Left lung (tissue), 4 donors: ENCODE measurements at regions not wholly inside any gene's neighbourhood (a gene's known extent, or its start where the extent isn't known, plus 50 kb on each side); places are given as distances from the start of the nearest gene placed in this dataset.

ENCODE experiments used
- ATAC-seq: fragments of 200-7000 bp; cut with Tn5 transposase; one replicate; pipeline ENCODE4 v1.9.1; 2020; ENCODE audit warnings: moderate library complexity
- DNase-seq, 4 donors: peaks; one replicate each; pipeline ENCODE4 v3.0.0-alpha.2; 2013 to 2020
- H3K27ac ChIP-seq, 2 donors: fragments of 200-600 bp; sonication (generic) in 1 of 2; one replicate each; pipeline versions ENCODE4 v1.5.0 to v1.8.0; 2020 to 2021
- H3K27me3 ChIP-seq, 2 donors: fragments of 200-600 bp; sonication (generic) in 1 of 2; one replicate each; pipeline versions ENCODE4 v1.5.0 to v1.8.0; 2020 to 2021
- H3K36me3 ChIP-seq, 2 donors: fragments of 200-600 bp; sonication (generic) in 1 of 2; one replicate each; pipeline versions ENCODE4 v1.5.0 to v1.8.0; 2020 to 2021
- H3K4me1 ChIP-seq, 2 donors: fragments of 200-600 bp; one replicate each; pipeline ENCODE4 v1.8.0; 2021
- H3K4me3 ChIP-seq, 2 donors: fragments of 200-600 bp; sonication (generic) in 1 of 2; one replicate each; pipeline versions ENCODE4 v1.5.0 to v1.8.0; 2020 to 2021; ENCODE audit warnings: mild to moderate bottlenecking in 1 of 2
- H3K9me3 ChIP-seq, 2 donors: fragments of 200-600 bp; sonication (generic) in 1 of 2; one replicate each; pipeline versions ENCODE4 v1.5.0 to v1.8.0; 2020 to 2021
- intact Hi-C, 2 donors: fragments of 100-400 bp; cut with DNase I; formaldehyde crosslinking; loops; one replicate each; pipeline versions ENCODE4 v1.11.2 to v1.14.2; 2022
- TF ChIP-seq, protein P1 (sequence below), 2 donors: fragments of 200-600 bp; sonication (generic) in 1 of 2; IDR thresholded peaks; one replicate each; pipeline versions ENCODE4 v1.5.0 to v1.8.0; 2021; ENCODE audit warnings: antibody characterized with exemption in 2 of 2
- donor health status: DM: no; HTN: yes; CAD: no.
- donor health status: DM: no; HTN: no; CAD: no.

DNA sequence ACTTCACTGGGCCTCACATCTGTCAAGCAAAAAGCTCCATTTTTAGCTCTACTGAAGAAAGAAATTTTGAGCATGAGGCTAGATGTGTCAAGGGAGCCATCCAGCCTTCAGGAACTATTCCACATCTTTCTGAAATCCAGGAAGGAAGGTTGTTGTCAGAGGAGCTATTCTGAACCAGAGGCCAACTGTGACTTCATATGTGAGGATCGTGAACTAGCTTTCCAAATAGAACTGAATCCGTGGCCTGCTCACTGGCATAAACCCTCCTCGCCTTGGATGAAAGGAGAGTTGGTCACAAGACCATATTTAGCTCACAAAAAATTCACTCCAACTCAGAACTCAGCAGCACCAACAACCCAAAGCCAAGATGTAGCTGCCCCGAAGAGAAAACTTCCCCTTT, 195.8 kb downstream of the FOXO1 start:
- H3K4me3 ChIP-seq = no peak overlapping the region
- no peak overlapping the region for H3K27ac ChIP-seq
- intact Hi-C loops = no loop called here
- ATAC-seq = no peak
- no peaks in the 10 kb centered on the region for H3K27me3 ChIP-seq
- no peaks in the 10 kb centered on the region for H3K36me3 ChIP-seq
- no peak for DNase-seq
- TF ChIP-seq, protein P1, sequence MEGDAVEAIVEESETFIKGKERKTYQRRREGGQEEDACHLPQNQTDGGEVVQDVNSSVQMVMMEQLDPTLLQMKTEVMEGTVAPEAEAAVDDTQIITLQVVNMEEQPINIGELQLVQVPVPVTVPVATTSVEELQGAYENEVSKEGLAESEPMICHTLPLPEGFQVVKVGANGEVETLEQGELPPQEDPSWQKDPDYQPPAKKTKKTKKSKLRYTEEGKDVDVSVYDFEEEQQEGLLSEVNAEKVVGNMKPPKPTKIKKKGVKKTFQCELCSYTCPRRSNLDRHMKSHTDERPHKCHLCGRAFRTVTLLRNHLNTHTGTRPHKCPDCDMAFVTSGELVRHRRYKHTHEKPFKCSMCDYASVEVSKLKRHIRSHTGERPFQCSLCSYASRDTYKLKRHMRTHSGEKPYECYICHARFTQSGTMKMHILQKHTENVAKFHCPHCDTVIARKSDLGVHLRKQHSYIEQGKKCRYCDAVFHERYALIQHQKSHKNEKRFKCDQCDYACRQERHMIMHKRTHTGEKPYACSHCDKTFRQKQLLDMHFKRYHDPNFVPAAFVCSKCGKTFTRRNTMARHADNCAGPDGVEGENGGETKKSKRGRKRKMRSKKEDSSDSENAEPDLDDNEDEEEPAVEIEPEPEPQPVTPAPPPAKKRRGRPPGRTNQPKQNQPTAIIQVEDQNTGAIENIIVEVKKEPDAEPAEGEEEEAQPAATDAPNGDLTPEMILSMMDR (IDR thresholded peaks at IDR 0.05) = no peak
- no peaks in the 10 kb centered on the region for H3K4me1 ChIP-seq
- no peaks in the 10 kb centered on the region for H3K9me3 ChIP-seq

DNA sequence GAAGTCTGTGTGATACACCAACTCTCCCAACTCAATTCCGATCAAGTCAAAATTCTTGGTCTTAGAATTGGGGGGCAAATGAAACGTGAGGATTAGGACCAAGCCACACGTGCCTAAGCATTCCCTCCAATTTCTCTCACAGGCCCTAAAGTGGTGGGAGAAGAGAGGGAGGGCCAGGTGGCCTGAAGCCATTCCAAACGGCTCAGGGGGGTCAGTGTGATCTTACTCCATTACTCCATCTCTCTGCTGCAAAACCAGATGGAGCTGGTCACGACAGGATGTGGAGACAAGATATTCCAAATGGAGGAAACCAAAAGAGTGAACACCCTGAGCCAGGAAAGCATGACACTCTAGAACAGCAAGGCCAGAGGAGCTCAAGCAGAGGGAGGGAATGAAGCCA, 195.4 kb downstream of the FOXO1 start:
- intact Hi-C loops = no loop called here
- H3K9me3 ChIP-seq = no peaks in the 10 kb centered on the region
- no peak for ATAC-seq
- no peak overlapping the region for H3K27ac ChIP-seq
- no peaks in the 10 kb centered on the region for H3K4me1 ChIP-seq
- no peak overlapping the region for H3K4me3 ChIP-seq
- TF ChIP-seq, protein P1 (IDR thresholded peaks at IDR 0.05) = no peak
- DNase-seq = no peak
- H3K27me3 ChIP-seq = no peaks in the 10 kb centered on the region
- no peaks in the 10 kb centered on the region for H3K36me3 ChIP-seq

DNA sequence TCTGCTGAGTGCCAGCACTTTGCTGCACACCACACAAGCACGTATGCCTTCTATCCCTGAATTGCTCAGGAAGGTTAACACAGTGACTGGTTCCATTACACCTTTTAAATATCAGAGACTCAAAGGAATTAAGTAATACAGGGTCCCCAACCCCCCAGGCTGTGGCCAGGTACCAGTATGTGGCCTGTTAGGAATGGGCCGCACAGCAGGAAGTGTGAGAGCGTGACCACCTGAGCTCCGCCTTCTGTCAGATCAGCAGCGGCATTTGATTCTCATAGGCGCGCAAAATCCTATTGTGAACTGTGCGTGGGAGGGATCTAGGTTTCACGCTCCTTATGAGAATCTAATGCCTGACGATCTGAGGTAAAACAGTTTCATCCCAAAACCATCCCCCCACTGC, 194.5 kb downstream of the FOXO1 start:
- ATAC-seq = no peak
- no peak overlapping the region for H3K27ac ChIP-seq
- TF ChIP-seq, protein P1 (IDR thresholded peaks at IDR 0.05) = no peak

DNA sequence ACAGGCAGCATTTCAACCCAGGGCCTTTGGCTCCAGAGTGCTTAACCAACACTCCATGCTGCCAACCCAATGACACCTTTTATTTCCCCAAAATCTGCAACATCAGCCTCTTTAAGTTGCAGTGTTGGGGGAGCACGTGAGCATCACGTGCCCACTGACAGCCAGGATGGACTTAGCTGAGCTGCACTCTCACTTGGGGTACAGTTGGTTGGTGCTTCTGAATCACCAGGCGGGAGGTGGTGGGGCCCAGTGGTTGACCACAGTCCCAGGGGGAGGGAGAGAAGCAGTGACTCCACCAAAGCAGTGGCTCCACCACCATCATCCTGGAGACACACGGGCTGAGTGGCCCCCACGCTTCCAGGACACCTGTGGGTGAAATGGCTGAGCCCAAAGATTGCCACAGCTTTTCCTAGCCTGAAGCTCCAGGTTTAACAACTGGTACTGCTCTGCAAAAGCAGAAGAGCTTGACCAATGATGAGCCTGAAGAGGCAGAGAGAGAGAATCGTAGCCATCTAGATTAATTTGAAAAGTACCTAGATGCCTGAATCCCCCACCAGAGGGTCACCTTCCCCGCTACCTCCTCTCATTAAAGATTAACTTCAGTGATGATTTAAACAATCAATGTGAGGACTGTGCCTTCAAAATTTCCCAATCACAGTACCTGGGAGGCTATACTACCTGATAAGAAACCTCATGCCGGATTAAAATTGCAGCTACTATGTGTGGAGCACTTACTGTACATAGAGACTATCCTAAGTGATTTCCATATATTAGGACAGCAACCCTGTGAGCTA, 193.8 kb downstream of the FOXO1 start:
- ATAC-seq = no peak
- intact Hi-C loops = no loop called here
- peaks cover 0 to 9% of the 10 kb centered on the region in 2 donors for H3K4me1 ChIP-seq

More for the DNA sequence above, 194.5 kb downstream of the FOXO1 start:
- Histone ChIP-seq H3K27me3 (no peaks in the 10 kb centered on the region), H3K4me1 (peaks cover 0 to 1% of the 10 kb centered on the region in 2 donors), H3K36me3 (no peaks in the 10 kb centered on the region), H3K9me3 (no peaks in the 10 kb centered on the region), H3K4me3 (no peak overlapping the region)
- no peak for DNase-seq
- intact Hi-C loops = no loop called here

DNA sequence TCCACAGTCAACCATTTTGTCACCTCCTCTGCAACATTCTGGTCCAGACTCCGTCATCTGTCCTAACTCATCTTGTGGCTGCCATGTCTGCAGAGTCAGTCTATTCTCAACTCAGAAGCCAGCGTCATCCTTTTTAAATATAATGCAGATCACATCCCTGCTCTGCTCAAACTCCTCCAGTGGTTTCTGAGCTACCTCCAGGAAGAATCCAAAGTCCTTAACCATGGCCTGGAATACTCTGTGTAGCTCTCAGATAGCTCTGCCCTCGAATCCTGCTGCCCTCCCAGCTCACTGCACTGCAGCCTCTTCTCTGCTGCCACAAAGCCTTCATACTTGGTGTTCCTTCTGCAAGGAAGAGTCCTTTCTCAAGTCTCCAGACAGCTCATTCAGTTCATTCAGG, 190.8 kb downstream of the FOXO1 start:
- H3K9me3 ChIP-seq = no peaks in the 10 kb centered on the region
- intact Hi-C loops = no loop called here
- TF ChIP-seq, protein P1 (IDR thresholded peaks at IDR 0.05) = no peak
- no peak overlapping the region for H3K4me3 ChIP-seq
- no peak for ATAC-seq
- H3K4me1 ChIP-seq = peaks cover 0 to 21% of the 10 kb centered on the region in 2 donors
- no peaks in the 10 kb centered on the region for H3K36me3 ChIP-seq
- no peak overlapping the region for H3K27ac ChIP-seq
- no peaks in the 10 kb centered on the region for H3K27me3 ChIP-seq
- DNase-seq = no peak

More for the DNA sequence above, 193.8 kb downstream of the FOXO1 start:
- TF ChIP-seq, protein P1 (IDR thresholded peaks at IDR 0.05) = no peak
- Histone ChIP-seq H3K4me3 (no peak overlapping the region), H3K27me3 (no peaks in the 10 kb centered on the region), H3K36me3 (no peaks in the 10 kb centered on the region), H3K9me3 (no peaks in the 10 kb centered on the region), H3K27ac (no peak overlapping the region)
- DNase-seq = no peak
